NB4 (cell line): ENCODE measurements at regions not wholly inside any gene's neighbourhood (a gene's known extent, or its start where the extent isn't known, plus 50 kb on each side); places are given as distances from the start of the nearest gene placed in this dataset.

Experiments
- POLR2A ChIP-seq: IDR thresholded peaks from 2 replicates; pipeline ENCODE4 v1.6.1; 2011; ENCODE audit warnings: mild to moderate bottlenecking; ENCODE audit not compliant: insufficient read length; ENCODE audit errors: extremely low read depth
- TF ChIP-seq, protein P1 (sequence below): IDR thresholded peaks from one replicate; pipeline ENCODE4 v1.5.1; 2012; ENCODE audit warnings: low read depth, low read length
- TF ChIP-seq, protein P2 (sequence below): IDR thresholded peaks from 2 replicates; pipeline ENCODE4 v1.6.1; 2011; ENCODE audit warnings: low read depth, low read length

DNA sequence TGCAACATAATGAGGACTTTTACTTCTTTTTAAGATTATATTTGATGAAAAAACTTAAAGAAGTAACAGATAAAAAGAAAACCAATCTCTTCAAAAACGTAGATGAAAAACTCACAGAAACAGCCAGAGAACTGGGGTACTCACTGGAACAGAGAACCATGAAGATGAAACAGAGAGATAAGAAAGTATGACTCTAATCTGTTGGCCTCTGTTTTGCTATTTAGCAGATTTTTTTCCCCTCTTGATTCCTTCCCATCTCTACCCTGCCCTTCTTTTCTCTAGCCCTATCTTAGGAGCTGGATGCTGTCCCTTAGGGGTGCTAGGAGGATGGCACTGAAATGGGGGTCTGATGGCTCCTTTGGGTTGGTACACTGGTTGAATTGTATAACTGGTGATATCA is 97.5 kb upstream of the FREM1 start:
- TF ChIP-seq, protein P1, sequence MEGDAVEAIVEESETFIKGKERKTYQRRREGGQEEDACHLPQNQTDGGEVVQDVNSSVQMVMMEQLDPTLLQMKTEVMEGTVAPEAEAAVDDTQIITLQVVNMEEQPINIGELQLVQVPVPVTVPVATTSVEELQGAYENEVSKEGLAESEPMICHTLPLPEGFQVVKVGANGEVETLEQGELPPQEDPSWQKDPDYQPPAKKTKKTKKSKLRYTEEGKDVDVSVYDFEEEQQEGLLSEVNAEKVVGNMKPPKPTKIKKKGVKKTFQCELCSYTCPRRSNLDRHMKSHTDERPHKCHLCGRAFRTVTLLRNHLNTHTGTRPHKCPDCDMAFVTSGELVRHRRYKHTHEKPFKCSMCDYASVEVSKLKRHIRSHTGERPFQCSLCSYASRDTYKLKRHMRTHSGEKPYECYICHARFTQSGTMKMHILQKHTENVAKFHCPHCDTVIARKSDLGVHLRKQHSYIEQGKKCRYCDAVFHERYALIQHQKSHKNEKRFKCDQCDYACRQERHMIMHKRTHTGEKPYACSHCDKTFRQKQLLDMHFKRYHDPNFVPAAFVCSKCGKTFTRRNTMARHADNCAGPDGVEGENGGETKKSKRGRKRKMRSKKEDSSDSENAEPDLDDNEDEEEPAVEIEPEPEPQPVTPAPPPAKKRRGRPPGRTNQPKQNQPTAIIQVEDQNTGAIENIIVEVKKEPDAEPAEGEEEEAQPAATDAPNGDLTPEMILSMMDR: no peak
- no peak for TF ChIP-seq POLR2A
- TF ChIP-seq, protein P2, sequence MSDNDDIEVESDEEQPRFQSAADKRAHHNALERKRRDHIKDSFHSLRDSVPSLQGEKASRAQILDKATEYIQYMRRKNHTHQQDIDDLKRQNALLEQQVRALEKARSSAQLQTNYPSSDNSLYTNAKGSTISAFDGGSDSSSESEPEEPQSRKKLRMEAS: no peak
